Testis (tissue), 2 donors: ENCODE measurements at regions not wholly inside any gene's neighbourhood (a gene's known extent, or its start where the extent isn't known, plus 50 kb on each side); places are given as distances from the start of the nearest gene placed in this dataset.

ENCODE experiments used
- DNase-seq: peaks from one replicate; pipeline ENCODE4 v3.0.0-alpha.2; 2019
- H3K27ac ChIP-seq, 2 donors: fragments of 200-600 bp; sonication (generic); one replicate each; pipeline ENCODE4 v1.5.1; 2019
- H3K27me3 ChIP-seq: fragments of 200-600 bp; sonication (generic); one replicate; pipeline ENCODE4 v1.5.1; 2019
- H3K36me3 ChIP-seq: fragments of 200-600 bp; sonication (generic); one replicate; pipeline ENCODE4 v1.5.1; 2017; ENCODE audit warnings: low read depth; ENCODE audit errors: missing control alignments
- H3K4me1 ChIP-seq: fragments of 200-600 bp; sonication (generic); one replicate; pipeline ENCODE4 v1.5.1; 2019
- H3K4me3 ChIP-seq, 2 donors: fragments of 200-600 bp; sonication (generic); one replicate each; pipeline ENCODE4 v1.5.1; 2017 to 2019
- H3K9me3 ChIP-seq: fragments of 200-600 bp; sonication (generic); one replicate; pipeline ENCODE4 v1.5.1; 2017
- POLR2A ChIP-seq: fragments of 450-650 bp; IDR thresholded peaks from one replicate; pipeline ENCODE4 v1.6.1; 2017; ENCODE audit warnings: antibody characterized with exemption, mild to moderate bottlenecking, moderate library complexity
- WGBS, 2 donors: methylation state at CpG; one replicate each; pipeline ENCODE4 v1.1.5; 2018; 5-methylcytosine and 5-hydroxymethylcytosine counted together
- intact Hi-C: fragments of 100-400 bp; cut with DNase I; formaldehyde crosslinking; loops from one replicate; pipeline ENCODE4 v1.15.1; 2023; ENCODE audit warnings: low total_unique reads
- TF ChIP-seq, protein P1 (sequence below), 3 experiments: fragments of 450-650 bp in 2 of 3; fragments of 200-600 bp in 1 of 3; sonication (generic) in 1 of 3; IDR thresholded peaks; one replicate each; pipeline ENCODE4 v1.5.1; 2016 to 2019; ENCODE audit warnings: antibody characterized with exemption in 3 of 3, mild to moderate bottlenecking in 2 of 3, moderate library complexity in 1 of 3

- Histone ChIP-seq H3K27me3 (no peaks in the 10 kb centered on the region), H3K4me3 (no peak overlapping the region), H3K36me3 (no peaks in the 10 kb centered on the region), H3K9me3 (no peaks in the 10 kb centered on the region), H3K27ac (no peak overlapping the region), H3K4me1 (no peaks in the 10 kb centered on the region)
- TF ChIP-seq, protein P1, sequence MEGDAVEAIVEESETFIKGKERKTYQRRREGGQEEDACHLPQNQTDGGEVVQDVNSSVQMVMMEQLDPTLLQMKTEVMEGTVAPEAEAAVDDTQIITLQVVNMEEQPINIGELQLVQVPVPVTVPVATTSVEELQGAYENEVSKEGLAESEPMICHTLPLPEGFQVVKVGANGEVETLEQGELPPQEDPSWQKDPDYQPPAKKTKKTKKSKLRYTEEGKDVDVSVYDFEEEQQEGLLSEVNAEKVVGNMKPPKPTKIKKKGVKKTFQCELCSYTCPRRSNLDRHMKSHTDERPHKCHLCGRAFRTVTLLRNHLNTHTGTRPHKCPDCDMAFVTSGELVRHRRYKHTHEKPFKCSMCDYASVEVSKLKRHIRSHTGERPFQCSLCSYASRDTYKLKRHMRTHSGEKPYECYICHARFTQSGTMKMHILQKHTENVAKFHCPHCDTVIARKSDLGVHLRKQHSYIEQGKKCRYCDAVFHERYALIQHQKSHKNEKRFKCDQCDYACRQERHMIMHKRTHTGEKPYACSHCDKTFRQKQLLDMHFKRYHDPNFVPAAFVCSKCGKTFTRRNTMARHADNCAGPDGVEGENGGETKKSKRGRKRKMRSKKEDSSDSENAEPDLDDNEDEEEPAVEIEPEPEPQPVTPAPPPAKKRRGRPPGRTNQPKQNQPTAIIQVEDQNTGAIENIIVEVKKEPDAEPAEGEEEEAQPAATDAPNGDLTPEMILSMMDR (IDR thresholded peaks at IDR 0.05): no peak
- TF ChIP-seq POLR2A: no peak
- intact Hi-C loops: no loop called here
- 59 to 70% methylated on average over 4 of the region's 4 CpGs for WGBS, 2 donors
- DNase-seq: no peak
These were observed 60.5 kb upstream of the IL15 start for GRCh38 chr4:141575884-141576283.

DNA sequence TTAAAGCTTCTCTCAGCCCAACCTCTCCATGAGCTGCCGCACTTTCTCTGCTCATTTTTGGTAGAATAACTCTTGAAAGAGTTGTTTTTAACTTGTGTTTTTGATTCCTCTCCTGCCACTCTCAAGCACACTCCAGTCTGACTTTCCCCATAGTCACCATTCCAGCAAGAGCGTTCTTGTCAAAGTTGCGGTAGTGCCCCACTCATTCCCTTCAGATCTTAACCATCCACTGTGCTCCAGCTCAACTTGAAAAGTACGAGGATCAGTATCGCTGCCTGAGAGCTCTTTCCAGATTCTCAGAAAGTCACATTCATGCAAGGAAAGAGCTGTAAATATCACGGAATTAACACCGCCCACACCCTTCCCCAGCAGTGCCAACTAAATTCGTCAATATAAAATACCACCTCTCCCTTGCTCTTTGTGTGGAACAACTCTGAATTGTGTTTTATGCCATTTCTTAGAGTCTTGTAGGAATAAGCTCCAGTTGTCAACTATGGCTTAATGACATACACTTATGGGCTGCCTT is 59.7 kb upstream of the IL15 start:
- H3K27me3 ChIP-seq: no peaks in the 10 kb centered on the region
- H3K27ac ChIP-seq: no peak overlapping the region
- no peaks in the 10 kb centered on the region for H3K4me1 ChIP-seq
- TF ChIP-seq POLR2A: no peak
- TF ChIP-seq, protein P1 (IDR thresholded peaks at IDR 0.05): no peak
- 69 to 79% methylated on average over 8 of the region's 8 CpGs for WGBS, 2 donors
- DNase-seq: no peak
- intact Hi-C loops: no loop called here
- H3K36me3 ChIP-seq: no peaks in the 10 kb centered on the region
- H3K9me3 ChIP-seq: no peaks in the 10 kb centered on the region
- H3K4me3 ChIP-seq: no peak overlapping the region

DNA sequence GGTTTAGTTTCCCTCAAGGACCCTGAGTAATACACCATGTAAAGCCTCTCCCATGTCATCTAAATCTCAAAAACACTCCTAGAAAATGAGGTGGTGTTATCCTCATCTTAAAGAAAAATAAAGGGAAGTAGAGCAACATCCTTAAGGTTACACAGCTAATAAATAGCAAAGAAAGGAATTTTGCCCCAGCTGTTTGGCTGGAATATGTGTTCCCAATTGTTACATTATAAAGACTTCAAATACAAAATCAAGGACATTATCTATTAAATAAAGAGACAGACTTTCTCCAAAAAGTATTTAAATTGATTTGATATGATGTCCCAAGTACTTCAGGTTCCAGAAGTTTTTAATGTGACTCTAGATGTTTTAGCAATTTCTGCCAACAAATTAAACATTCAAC is 57.9 kb upstream of the IL15 start:
- no peaks in the 10 kb centered on the region for H3K9me3 ChIP-seq
- intact Hi-C loops: no loop called here
- no peak for DNase-seq
- no peaks in the 10 kb centered on the region for H3K4me1 ChIP-seq
- H3K27me3 ChIP-seq: no peaks in the 10 kb centered on the region
- H3K27ac ChIP-seq: no peak overlapping the region
- no peaks in the 10 kb centered on the region for H3K36me3 ChIP-seq
- TF ChIP-seq, protein P1 (IDR thresholded peaks at IDR 0.05): no peak
- no peak for TF ChIP-seq POLR2A
- H3K4me3 ChIP-seq: no peak overlapping the region

DNA sequence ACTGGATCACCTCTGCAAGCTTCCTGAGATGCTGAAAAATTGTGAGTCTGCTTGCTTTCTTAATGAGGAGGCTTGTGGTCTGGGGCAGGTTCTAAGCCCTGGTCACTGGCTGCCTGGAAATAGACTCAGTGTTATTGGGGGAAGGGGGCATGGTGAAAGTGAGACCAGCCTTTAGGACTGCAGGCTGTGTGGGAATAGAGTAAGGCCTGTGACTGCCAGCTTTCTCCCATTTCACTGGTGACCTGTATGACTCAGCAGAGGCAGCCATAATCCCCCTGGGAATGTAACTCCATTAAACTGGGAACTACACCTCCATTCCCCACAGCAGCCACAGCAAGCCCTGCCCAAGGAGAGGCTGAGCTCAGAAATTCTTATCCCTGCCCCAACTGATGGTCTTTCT is 55.9 kb upstream of the IL15 start:
- no peaks in the 10 kb centered on the region for H3K9me3 ChIP-seq

More for the DNA sequence above, 55.9 kb upstream of the IL15 start:
- Histone ChIP-seq H3K36me3 (no peaks in the 10 kb centered on the region), H3K4me3 (no peak overlapping the region), H3K4me1 (no peaks in the 10 kb centered on the region), H3K27ac (no peak overlapping the region), H3K27me3 (no peaks in the 10 kb centered on the region)
- intact Hi-C loops: no loop called here
- DNase-seq: no peak
- TF ChIP-seq POLR2A: no peak
- TF ChIP-seq, protein P1 (IDR thresholded peaks at IDR 0.05): no peak
